MV-4-11 (cell line): ENCODE measurements at regions not wholly inside any gene's neighbourhood (a gene's known extent, or its start where the extent isn't known, plus 50 kb on each side); places are given as distances from the start of the nearest gene placed in this dataset.
A peak's percentile ranks its signal among the peaks of the same experiment; 100 is the strongest.

Experiments
- DNase-seq: peaks from one replicate; lab custom pipeline; 2025; lab: John Stamatoyannopoulos, UW

DNA sequence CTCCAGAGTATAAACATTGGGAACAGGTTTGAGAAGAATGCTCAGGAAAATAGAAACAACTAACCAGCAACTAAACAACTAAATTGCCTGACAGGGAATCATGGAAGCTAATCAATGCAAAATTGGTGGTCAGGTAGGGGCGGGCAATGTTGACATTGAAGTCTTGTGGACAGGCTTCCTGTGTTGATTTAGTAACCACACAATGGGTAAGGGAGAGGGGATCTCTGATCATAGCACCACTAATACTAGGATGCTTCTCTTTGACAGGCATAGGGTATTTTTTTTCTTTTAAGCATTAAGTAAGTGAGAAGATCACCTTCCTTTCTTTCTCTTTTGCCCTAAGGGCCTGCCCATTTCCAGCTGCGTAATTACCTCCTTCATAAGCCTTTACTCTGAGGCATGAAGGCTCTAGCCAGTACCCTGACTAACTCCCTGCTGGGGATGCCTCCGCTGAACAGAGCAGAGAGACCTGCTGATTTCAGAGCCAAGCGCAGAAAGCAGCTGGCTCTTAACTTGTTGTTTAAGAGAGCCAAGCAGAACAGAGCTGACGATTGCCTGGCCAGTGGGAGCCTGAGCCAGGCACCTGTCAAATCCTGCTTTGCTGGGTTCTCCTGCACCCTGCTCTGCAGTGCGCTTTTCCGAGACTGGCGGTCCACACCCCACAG lies 118.7 kb downstream of the BMP2 start:
- DNase-seq, result no peak

DNA sequence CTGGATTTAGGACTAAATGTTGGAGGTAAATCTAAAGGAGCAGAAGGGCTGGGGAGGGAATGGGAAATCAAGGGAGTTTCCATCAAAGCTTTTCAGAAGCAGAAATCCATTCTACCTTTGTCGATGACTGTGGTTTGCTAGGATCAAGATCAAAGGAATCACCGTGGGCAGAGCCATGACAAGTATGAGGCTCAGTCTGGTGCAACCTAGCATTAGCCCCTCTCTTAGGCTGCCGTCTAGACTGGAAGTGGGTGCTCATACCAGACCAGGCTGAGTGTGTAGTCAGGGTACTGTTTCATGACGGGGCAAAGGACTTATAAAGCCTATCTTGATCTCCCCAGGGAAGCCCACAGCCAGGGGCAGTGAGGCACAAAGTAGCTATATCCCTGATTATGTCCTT lies 120.5 kb downstream of the BMP2 start:
- no peak for DNase-seq

DNA sequence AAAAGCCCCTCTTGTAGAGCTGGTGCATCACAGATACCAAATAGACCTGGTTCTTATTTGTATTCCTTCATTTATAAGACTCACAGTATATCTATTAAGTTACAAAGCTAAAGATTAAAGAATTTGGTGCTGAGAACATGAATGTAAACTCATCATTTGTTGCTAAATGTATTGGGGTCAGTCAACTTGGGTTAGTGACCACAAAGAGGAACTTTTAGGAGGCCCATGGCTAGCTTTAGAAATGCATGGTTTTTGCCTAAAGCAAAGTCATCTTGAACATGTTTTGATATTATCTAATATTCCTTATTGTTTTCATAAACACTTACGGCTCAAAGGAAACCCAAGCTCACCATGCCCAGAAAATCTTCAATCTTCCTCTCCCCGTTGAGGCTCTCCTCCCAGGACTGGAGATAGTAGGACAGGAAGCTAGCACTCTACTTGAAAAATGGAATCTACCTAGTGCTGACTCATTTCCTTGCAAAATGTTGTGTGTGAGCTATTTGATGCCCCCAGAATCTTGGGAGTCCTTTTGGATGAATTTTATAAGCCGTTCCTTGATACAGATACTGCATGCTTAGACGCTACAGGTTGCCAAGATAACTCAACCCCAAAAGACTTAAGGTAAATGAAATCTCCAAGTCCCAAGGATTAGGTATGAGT lies 121.4 kb downstream of the BMP2 start:
- peak; percentile 45 for DNase-seq

DNA sequence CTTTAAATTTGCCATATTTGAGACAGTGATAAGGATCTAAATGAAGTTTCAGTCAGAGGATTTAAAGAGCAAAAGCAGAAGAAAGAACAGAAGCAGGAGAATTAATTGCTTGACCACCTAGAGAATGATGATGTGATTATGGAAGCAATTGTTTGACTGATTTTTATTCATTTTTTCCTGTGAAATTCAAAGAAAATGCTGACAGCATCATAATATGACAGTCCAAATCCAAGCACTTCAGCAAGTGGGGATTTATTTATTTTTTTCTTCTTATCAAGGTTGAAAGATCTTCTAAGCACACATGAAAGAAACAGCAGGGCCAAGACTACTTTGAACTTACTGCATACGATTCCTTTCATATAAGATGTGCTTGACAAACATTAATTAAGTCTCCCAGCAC lies 125.2 kb downstream of the BMP2 start:
- DNase-seq, result no peak

DNA sequence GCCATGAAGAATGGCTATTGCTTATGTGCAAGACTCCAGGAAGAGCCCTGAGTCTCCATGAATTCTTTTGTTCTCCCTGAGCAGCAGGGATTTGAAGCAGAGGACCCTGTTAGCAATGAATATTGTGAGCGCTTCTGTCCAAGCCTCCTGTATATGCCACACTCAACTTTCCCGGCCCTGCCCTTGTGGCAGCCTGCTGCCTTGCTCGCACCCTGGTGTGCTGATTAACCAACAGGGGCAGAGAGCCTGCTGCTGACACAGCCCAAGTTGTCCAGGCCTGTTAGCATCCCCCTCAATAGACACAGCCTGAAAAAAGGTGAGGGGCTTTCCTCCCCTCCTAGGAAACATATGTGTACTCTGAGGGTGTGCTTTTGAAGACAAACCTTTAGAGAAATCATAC lies 131.4 kb downstream of the BMP2 start:
- no peak for DNase-seq

DNA sequence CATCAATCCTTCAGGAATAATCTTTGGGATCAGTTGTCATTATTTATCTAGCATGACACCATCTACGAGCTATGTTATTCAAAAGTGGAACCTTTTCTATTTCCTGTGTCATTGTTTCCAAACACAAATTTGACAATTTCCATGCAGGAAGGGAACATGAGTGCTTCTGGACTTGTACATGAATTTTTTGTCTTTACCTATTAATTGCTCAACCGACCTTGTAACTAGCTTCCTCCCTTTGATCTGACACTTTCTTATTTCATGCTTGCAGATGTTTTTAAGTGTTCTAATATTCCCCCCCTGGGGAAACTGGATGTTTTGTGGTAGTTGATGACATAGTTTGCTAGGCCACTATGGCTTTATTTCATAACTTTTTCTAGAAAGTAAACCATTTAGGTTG lies 139.4 kb downstream of the BMP2 start:
- DNase-seq, result no peak

DNA sequence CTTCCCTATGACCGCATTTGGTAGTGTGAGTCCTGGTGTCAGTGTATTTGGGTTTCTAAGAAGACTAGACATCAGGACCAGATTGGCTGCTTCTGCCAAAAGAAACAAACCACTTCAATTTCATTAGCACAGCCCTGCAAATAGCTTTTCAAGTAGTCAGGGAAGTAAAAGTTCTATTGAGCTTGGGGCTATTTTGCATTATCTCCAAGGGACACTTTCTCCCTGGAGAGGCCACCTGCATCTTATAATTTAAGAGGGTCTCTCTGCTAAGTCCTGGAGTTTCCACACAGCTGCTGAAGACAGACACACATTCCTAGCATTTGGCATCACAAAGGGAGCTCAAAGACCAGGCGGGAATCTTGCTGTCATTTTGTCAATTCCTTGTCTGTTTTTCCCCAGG lies 141.2 kb downstream of the BMP2 start:
- DNase-seq, result no peak

DNA sequence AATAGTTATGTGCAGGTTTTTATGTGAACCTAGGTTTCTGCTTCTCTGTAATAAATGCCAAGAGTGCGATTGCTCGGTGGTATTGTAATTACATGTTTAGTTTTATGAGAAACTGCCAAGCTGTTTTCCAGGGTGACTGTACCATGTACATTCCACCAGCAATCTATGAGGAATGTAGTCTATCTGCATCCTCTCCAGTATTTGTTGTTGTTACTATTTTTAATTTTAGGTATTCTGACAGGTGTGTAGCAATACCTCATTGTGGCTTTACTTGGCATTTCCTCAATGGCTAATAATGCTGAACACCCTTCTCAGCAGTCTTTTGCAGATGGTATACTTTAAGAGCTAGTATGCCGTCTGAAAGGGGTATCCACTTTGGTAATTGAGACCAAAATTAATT lies 142.1 kb downstream of the BMP2 start:
- DNase-seq, result no peak

DNA sequence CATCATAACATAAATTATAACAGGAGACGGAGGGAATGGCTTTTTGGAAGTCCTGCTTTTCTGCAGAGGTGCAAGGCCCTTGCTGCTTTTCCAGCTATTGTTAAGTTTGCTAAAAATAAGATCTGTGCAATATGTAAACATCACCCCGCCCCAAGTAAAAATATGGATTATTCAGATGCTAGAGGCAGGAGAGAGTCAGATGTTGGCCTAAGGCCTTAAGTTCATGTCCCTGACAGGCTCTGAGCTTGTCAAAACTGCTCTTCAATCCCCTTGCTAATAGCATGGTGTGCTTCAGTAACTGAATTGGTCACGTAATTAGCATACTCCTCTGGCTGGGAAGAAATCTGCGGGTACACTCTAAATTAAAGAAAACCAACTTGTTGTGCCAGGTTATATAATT lies 147.5 kb downstream of the BMP2 start:
- no peak for DNase-seq

DNA sequence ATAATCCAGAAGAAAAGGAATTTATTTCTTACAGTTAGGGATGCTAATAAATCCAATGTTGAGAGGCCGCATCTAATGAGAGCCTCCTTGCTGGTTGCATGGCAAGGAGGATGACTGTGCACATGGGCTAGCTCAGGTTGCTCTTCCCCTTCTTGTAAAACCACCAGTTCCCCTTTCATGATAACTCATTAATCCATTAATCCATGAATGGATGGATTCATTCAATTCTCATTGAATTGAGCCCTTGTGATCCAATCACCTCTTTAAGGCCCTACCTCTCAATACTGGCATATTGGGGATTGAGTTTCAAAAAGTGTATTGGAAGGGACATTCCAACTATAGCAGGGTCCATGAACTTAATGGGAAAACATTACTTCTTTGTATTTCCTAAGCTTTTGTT lies 149.5 kb downstream of the BMP2 start:
- no peak for DNase-seq

DNA sequence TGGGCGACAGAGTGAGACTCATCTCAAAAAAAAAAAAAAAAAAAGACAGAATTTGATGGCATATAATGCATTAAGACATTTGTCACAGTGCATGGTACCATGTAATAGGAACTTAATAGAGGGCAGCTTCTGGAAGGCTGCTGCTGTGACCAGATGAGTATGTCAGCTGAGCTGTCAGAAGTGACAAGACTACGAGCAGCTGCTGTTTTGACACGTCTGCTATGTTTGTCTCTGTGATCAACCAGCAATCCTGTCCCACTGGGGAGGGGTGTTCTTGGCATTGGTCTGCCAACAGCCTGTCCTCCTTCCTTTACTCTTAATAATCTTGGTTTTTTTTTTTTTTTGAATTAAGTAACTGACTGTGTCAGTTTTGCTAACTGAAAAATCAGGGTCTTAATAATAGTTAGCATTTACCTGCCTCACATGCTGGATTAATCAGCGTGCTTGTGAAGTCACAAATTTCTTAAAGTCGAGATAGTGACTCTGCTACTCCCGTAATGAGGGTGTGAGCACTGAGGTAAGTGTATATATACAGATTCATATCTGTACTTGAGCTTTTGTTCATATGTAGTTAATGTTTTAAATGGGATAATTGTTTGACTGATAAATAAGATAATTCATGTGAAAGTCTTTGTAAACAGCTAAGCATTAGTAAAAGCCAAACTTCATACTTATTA lies 152.4 kb downstream of the BMP2 start:
- DNase-seq, result no peak

DNA sequence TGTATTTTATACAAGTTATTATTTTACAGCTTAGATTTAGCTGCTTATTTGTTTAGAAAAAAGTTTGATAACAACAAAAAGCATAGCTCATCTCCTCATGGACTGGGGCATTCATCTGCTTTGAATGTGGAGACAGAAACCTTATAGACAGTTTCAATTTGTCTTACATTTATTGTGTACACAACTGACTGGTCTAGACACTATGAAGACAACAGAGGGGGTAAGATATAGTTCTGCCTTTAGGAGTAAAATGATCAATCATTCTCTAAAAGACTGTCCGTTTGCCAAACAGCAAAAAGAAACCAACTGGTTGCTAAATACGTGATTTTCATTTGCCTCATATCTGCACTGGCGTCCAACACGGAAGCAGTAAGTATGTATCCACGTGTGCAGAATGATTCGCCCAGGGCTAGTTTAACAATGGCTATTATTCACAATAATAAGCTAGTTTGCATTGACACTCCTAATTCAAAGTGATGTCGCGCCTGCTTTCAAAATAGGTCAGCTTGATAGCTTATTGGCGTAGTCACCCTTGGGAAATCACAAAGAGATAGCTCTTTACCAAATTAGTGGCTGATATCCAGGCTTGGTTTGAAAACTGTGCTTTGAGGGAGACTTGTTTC lies 153.6 kb downstream of the BMP2 start:
- DNase-seq, result no peak

DNA sequence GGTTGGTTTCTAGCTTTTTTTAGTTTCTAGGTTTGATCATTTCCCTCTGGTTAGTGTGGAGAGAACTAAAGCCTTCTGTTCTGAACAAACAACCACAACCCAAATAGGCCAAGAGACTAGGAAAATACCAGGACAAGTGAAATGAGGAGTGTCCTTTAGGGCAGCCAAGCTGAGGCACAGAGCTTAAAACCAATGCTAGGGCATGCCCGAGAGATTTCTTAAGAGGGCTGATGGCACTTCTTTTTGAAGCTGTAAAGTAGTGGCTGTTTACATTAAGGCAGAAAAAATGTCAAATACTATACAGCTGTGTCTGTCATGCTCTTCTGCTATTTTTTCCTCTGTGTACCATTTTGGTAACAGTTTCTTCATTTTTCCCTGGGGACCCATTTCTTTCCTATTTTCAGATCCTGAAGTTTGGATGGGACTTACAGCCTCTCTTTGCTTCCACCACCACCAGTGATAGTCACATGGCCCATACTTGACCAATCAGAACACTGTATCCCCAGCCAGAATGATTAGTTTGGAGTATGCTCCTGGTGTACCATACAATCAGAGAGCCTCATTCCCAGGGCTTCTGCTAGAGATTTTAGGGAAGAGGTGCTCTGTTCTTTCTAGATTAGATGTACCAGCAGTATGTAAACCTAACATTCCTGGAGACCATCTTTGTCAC lies 154.4 kb downstream of the BMP2 start:
- no peak for DNase-seq

DNA sequence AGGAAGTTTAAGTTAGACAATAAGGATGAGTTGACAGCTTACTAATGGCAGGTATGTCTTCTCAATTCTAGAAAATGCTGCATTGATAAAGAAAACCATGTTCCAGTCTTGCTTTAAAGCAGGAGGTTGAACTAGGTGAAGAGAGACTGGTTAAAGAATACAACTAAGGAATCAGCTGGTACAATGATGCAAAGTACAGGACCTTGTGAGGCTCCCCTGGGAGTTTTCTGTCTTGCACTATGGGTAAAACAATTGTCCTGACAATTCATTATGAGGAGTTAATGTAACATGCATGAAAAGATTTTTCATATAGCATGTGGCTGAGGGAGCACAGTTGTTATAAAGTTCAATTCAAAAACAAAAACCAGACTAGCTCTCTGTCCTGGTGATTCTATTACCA lies 157.2 kb downstream of the BMP2 start:
- DNase-seq, result no peak

DNA sequence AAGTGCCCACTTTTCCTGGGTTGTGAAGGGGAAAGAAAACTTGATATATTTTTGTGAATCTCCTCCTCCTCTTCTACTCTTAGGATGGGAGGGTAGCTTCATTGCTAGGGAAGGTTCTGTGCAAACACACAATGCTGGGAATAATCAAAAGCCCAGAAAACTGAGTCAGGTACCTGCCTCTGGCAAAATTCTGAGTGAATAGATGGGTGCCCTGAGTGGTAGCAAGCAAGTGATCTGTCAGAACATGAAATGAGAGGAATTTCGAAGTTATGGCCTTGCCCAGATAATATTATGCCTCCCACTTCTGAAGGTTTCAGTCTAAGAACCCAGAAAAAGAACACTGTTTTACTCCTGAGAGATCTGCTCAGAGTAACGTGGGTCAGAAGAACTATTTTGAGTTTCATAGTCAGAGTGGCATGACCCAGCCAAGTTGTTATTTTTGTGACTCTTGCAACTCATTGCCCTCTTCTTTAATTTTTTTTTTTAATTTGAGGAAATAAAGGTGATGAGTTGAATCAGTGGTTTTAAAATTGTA lies 158.3 kb downstream of the BMP2 start:
- DNase-seq, result no peak

DNA sequence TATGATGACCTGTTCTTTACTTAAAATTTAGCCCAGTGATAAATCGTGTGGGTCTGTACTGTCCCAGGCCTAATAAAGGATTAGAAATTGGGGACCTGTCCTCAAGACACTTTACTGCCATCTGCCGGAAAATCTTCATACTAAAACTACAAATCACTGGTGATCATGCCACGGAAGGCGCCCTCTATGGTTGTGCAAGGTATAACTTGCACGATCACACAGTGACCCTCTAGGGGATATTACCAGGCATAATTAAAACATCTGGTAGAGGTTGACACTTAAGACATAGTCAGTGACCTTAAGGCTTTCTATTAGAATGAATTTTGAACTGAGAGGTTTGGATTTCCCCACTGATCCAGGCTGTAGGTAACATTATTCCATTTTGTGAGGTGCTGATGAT lies 172.6 kb downstream of the BMP2 start:
- peak; percentile 1 for DNase-seq

DNA sequence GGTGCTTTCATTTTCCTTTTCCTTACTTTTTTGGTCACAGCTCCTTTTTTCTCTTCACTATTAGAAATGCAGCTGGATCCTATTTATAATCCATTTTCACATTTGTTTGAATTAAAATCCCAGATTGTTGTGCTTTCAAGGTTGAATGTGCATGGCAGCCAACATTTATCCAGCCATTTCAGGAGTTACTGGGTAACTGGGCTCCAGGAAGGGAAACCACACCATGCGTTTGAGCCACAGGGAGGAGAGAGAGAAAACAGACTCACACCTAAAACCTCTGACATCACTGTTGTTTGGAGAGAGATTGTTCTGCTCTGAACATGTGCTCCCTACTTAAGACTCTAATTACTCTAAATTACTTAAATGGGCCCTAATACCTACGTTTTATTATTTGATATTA lies 173.4 kb downstream of the BMP2 start:
- DNase-seq, result no peak

DNA sequence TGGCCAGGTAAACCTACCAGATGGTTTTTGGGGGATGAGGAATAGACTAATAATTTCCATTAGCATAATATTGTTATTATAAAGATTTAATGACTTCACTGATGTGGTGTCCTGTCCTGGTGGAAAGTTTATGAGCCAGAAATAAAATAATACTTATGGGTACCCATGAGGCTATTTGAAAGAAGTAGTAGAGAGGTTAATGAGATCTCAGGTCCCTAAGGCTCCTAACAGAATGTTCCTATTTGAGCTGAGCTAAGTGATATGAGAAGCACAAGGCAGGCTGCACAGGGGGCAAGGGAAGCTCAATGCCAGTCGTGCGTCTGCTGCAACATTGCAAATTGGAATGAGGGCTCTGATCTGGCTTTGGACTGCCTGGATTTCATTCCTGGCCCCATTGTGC lies 174.1 kb downstream of the BMP2 start:
- no peak for DNase-seq

DNA sequence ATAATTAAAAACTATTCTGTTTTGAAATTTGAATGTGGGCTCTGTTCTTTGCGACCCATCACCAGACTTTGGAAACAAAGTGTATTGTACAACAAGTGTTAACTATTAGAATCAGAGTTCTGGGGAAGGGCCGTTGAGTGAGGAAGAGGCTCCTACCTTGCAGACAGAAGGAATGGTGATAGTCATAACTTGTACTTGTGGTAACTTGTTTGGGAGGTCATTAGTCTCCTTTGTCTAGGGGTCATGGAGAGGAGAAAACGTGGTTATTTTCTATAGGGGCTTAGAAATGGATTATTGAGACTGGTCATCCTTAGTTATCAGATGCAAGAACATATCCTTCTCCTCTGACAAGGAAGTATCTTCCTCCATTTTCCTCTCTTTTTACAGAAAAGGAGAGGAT lies 174.8 kb downstream of the BMP2 start:
- DNase-seq, result no peak

DNA sequence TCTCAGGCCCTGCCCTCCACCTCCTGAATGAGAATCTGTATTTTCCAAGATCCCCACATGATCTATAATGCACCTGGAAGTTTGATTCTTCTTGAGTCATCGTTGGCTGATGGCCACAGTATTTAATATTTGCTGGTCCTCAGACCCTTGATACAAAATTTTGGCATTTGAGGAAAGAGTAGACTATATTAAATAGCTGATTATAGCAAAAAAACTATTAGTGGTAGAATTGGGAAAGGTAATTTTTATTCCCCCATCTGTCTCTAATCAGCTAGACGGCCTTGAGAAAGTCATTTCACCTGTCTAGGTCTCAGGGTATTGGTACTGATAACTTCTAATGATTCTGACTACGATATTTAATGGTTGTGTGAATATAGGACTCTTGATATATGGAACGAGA lies 176.8 kb downstream of the BMP2 start:
- no peak for DNase-seq

DNA sequence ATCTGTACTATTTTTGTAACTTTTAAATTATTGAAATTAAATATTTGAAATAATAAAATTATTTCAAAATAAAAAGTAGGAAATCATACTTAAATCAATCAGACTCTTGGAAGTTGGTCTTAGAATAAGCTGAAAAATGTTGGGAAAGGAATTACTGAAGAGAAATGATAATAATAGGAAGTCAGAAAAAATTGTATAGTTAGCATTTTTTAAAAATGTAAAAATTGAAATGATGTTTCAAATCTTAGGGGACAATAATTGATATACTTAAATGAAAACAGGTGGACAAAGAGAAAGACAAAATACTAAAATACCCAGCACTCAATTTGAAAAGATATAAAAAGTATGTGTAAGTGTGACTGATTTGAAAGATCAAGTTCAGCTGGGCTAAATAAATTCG lies 186.1 kb downstream of the BMP2 start:
- no peak for DNase-seq

DNA sequence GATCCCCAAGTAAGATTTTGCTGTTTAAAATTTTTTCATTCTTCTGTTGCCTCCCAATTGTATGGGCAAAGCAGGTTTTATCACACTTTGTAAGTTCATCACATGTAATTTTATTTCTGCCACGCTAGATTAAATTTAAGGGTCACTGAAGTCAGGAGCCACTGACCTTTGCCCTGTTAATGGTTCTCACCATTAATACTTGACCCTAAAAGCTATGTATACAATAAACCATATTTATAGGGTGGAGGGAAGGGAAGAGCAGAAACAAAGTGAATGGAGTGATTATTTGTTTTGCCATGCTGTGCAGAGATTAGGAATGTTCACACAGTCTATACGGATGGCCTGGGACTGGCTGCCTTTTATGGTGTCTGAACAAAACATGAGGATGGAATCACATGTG lies 186.7 kb downstream of the BMP2 start:
- DNase-seq, result no peak
